Skin epidermis (tissue), 12 donors: ENCODE measurements at regions not wholly inside any gene's neighbourhood (a gene's known extent, or its start where the extent isn't known, plus 50 kb on each side); places are given as distances from the start of the nearest gene placed in this dataset.
"Not testable (repeated sequence)": the region's sequence is repeated elsewhere in the genome, so short reads cannot be mapped to it uniquely, and the experiment has no call there.

ENCODE experiments used
- H3K27ac ChIP-seq, 21 experiments: fragments of 200-600 bp; sonication (generic) in 11 of 21; one replicate each; pipeline ENCODE4 v1.5.0; 2020; ENCODE audit warnings: mild to moderate bottlenecking in 3 of 21, inconsistent platforms in 2 of 21, moderate library complexity in 2 of 21
- H3K4me3 ChIP-seq, 7 experiments: fragments of 200-600 bp; sonication (generic) in 2 of 7; one replicate each; pipeline ENCODE4 v1.5.0; 2020; ENCODE audit warnings: inconsistent platforms in 2 of 7, mild to moderate bottlenecking in 2 of 7, moderate library complexity in 1 of 7

DNA sequence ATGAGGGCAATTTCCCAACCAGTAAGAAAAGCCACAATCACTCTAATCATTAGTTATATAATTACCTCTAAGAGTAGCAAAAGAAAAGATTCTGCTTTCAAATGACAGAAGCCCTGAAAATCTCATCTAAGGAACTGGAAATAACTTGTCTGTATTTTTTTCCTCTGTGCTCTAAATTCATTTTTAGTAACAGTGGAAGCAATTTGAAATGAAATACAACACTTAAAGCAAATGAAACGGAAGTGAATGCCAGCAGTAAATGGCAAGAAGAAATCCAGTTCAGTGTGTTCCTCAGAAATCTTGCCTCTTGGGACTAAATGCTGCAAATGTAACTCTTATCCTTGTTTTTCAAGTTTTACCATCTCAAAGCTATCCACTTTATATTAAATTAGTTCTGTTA lies 294.9 kb downstream of the TAF11L14 start:
- no peak overlapping the region for H3K4me3 ChIP-seq
- H3K27ac ChIP-seq: peak overlapping the region in 9 of 21 experiments; percentile 4 to 73 (median 27)

- Histone ChIP-seq H3K4me3 (no peak overlapping the region), H3K27ac (no peak overlapping the region)
Measured at GRCh38 chr5:17930346-17930745, 296.1 kb downstream of the TAF11L14 start.

GRCh38 chr5:17944046-17944445 lies 309.8 kb downstream of the TAF11L14 start:
- Histone ChIP-seq H3K27ac (no peak overlapping the region), H3K4me3 (no peak overlapping the region)

DNA sequence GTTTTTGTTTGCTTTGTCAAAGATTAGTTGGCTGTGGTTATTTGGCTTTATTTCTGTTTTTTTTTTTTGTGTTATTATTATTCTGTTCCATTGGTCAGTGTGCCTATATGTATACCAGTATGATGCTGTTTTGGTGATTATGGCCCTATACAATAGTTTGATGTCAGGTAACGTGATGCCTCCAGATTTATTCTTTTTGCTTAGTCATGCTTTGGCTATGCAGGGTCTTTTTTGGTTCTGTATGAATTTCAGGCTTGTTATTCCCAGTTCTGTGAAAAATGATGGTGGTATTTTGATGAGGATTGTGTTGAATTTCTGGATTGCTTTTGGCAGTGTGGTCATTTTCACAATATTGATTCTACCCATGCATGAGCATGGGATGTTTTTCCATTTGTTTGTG lies 312.8 kb downstream of the TAF11L14 start:
- Histone ChIP-seq H3K27ac (no peak overlapping the region), H3K4me3 (no peak overlapping the region)

- peak overlapping the region in 3 of 21 experiments; percentile 48 to 61 (median 52) for H3K27ac ChIP-seq
Measured at GRCh38 chr5:17951392-17952169, 317.3 kb downstream of the TAF11L14 start.

DNA sequence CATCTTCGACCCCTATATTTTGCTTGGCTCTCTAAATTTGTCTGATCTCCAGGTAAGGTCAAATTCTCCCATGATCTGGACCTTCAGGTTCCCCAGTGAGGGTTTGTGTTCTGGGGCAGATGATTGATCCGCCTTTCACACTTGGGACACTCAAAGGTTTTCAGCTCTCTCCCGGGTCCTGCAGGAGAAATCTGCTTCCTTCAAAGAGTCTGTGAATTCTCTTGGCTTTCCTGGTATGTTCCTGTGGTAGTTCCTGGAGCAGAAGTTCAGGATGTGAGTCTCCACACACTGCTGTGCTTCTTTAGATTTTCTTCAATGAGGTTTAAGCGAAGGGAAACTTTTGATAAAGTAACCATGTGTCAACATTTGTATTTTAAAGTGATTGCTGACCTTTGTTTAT lies 318.0 kb downstream of the TAF11L14 start:
- no peak overlapping the region for H3K4me3 ChIP-seq
- H3K27ac ChIP-seq: peak overlapping the region in 1 of 21 experiments; percentile 10

More at GRCh38 chr5:17951392-17952169, 317.3 kb downstream of the TAF11L14 start:
- no peak overlapping the region for H3K4me3 ChIP-seq

DNA sequence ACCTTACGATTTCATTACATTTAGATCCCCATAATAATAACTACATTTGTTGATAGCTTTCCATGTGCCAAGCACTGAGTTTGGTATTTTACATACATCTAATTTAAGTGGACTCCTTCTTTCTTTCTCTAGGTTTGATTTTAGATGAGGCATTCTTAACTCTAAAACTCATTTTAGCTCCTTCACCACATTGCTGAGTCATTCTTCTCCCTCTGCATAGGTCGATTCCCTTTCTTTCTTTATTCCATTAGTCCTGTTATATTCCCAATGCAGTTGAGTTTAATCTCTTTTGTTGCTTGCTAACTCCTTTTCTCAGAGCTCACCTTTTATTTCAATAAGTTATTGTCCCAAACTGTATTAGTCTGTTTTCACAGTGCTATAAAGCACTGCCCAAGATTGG lies 329.8 kb downstream of the TAF11L14 start:
- H3K27ac ChIP-seq: no peak overlapping the region
- no peak overlapping the region for H3K4me3 ChIP-seq

DNA sequence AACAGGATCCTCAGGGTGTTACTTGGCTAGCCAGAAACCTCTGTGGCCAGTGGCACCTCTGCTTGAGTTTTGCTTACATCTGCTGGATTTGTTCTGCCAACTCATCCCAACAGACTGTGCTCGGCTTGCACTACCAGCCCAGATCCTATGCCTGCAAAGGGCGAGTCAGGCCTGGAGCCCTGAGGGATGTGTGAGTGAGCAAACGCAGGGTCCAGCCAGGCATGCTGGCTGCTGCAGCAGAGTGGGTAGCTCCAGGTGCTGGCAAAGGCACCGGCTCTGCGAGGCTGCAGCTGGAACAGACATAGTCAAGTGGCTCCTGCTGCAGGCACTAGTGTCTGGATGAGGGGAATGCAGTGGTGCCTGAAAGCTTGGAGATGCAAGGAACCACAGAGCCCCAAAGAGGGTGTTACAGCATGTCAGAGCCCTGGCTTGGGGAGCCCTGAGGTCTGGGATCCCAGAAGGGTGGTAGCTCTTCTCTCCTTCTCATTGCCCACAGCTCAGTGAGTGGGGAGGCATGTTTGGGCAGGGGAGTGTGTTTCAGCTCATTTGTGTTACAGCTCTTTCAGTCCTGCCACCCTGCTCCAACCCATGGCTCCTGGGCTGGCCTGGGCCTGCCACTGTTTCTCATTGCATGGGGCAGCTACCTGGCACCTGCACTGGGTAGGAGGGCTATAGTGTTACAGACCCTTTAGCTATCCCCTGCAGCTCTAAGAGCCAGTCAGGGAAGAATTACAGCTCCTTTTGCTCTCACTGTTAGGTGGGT lies 332.6 kb downstream of the TAF11L14 start:
- no peak overlapping the region for H3K4me3 ChIP-seq
- H3K27ac ChIP-seq: no peak overlapping the region

- H3K27ac ChIP-seq: no peak overlapping the region
- no peak overlapping the region for H3K4me3 ChIP-seq
Measured at GRCh38 chr5:17976404-17976803, 342.1 kb downstream of the TAF11L14 start.

GRCh38 chr5:17978954-17979353 lies 344.7 kb downstream of the TAF11L14 start:
- Histone ChIP-seq H3K4me3 (no peak overlapping the region), H3K27ac (no peak overlapping the region)

- H3K4me3 ChIP-seq, H3K27ac ChIP-seq: not testable (repeated sequence)
Measured at GRCh38 chr5:17982626-17983025, 348.4 kb downstream of the TAF11L14 start.

DNA sequence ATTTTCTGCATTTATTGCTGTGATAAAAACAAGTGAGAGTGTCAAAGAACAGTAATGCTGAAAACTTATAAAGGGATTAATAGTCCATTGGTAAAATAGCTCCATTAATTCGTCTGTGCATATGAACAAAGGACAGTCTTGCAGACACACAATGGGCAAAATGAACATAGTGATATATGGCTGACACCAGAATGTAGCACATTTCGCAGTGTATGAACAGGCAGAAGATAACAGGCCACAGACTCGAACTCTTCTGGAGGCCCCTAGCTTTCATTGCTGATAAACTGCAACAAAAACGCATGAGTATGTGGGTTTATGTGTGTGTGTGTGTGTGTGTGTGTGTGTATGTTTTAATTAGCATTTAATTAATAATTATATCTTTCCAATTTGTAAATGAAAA lies 354.8 kb downstream of the TAF11L14 start:
- Histone ChIP-seq H3K4me3 (no peak overlapping the region), H3K27ac (no peak overlapping the region)

DNA sequence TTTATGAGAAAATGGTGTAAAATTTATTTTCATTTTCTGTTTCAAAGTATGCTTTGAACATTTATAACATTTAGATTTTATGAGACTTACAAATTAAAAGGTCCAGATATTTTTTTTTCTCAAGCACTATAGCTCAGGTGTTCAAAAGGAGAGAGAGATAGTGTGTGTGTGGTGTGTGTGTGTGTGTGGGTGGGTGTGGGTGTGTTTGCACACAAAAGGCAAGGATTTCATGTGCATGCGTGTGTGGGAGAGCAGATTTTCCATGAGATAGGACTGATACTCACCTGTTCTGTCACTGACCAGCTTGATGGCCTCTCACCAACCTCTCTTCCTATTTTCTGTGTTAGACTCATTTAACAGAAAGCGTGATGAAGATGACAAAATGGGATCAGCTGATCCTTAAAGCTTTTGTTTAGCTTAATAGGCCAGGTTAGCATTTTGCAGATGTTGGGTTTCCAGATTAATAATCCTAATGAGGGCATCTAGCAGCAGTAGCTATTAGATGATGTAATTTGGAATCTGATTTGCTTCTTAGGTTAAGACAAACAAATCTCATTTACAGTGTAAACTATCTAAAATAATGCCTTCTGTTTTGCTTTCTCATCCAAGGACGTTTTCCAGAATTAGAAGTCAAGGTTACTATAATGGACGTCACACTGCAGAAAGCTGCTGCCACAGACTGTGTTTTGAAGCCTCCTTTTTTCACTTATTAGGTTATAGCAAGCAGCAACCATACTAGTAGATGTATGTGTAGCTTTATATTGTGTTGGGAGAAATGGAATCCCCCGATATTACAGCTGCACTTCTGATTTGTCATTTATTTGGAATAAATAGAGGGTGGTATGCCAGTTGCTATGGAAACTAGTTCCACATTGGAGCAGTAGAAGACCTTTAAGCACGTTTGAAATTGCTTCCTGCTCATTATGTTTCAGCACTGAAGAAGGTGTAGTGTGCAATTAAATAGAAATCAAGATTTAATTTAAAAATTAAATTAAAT lies 355.6 kb downstream of the TAF11L14 start:
- Histone ChIP-seq H3K27ac (no peak overlapping the region), H3K4me3 (no peak overlapping the region)

GRCh38 chr5:17991775-17992174 lies 357.5 kb downstream of the TAF11L14 start:
- H3K27ac ChIP-seq: no peak overlapping the region
- no peak overlapping the region for H3K4me3 ChIP-seq

GRCh38 chr5:17992291-17992690 lies 358.0 kb downstream of the TAF11L14 start:
- Histone ChIP-seq H3K4me3 (no peak overlapping the region), H3K27ac (no peak overlapping the region)

- no peak overlapping the region for H3K4me3 ChIP-seq
- no peak overlapping the region for H3K27ac ChIP-seq
Measured at GRCh38 chr5:17995997-17996396, 361.7 kb downstream of the TAF11L14 start.

- H3K4me3 ChIP-seq: no peak overlapping the region
Measured at GRCh38 chr5:17999858-18000257, 365.6 kb downstream of the TAF11L14 start.

GRCh38 chr5:18000744-18001143 lies 366.5 kb downstream of the TAF11L14 start:
- Histone ChIP-seq H3K27ac (no peak overlapping the region), H3K4me3 (no peak overlapping the region)

More at GRCh38 chr5:17999858-18000257, 365.6 kb downstream of the TAF11L14 start:
- H3K27ac ChIP-seq: no peak overlapping the region

DNA sequence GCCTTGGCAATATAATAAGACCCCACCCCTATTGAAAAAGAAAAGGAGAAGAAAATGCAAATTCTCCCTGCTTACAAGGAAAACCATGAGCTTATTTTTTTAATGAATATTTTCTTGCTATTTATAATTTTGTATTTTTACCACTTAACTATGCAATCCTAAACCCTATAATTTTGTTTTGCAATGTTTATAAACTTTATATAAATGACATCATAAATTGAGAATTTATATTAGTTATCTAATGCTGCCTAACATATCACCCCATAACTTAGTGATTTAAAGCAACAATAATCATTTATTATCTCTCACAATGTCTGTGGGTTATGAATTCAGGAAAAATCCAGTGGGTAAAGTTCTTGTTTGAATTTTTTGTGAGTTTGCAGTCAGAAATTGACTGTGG lies 369.1 kb downstream of the TAF11L14 start:
- Histone ChIP-seq H3K4me3 (no peak overlapping the region), H3K27ac (no peak overlapping the region)

DNA sequence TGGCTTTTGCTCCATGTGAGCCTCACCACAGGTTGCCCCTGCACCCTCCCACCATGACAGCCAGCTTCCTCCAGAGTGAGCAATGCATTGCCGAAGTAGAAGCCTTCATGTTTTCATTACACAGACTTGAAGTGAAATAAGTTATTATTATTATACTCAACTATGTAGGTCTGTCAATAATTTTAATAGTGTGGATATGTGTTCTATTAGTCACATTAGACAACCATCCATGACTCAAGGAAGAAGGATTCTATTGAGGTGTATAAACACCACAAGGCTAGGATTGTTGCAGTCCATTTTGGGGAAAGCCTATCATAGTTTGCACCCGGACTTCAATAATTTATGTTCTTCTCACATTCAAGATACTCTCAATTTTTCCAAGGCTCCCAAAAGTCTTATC lies 369.5 kb downstream of the TAF11L14 start:
- Histone ChIP-seq H3K4me3 (no peak overlapping the region), H3K27ac (no peak overlapping the region)
